ENCODE measurements at regions not wholly inside any gene's neighbourhood (a gene's known extent, or its start where the extent isn't known, plus 50 kb on each side); places are given as distances from the start of the nearest gene placed in this dataset.

DNA sequence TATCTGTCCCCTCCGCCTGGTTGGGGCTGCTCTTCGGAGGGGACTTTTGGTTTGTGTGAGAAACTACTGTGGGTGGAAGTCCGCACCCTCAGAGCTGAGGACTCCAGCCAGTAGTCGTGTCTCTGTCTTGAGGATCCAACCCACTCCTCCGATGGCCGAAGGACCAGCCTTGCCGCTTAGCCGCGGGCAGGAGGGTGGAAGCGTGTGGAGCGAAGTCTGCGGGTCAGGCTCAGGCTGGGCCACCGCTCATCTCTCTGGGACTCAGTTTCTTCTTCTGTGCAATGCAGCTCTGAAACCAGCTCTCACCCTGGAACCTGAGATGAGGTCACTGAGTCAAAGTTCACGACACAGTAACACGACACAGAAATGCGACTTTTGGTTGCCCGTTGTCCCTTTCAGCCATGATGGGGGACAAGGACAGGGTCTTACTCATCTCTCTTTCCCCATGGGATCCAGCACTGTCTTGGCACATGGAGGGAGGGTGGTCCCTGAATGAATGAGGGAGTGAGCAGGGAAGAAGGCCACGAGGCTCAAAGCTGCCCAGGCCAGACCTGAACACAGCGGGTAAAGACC, 133.3 kb upstream of the PODXL start:
- no peak for TF ChIP-seq EZH2 (IDR thresholded peaks at IDR 0.05)
- TF ChIP-seq POLR2AphosphoS5 (IDR thresholded peaks at IDR 0.05; ENCODE audit: borderline replicate concordance, low read depth, low read length): no peak
